Fibroblast of pulmonary artery (primary cell): ENCODE measurements at regions not wholly inside any gene's neighbourhood (a gene's known extent, or its start where the extent isn't known, plus 50 kb on each side); places are given as distances from the start of the nearest gene placed in this dataset.
A peak's percentile ranks its signal among the peaks of the same experiment; 100 is the strongest.
"Not testable (repeated sequence)": the region's sequence is repeated elsewhere in the genome, so short reads cannot be mapped to it uniquely, and the experiment has no call there.

Experiments
- DNase-seq: peaks from one replicate; pipeline ENCODE4 v3.0.0-alpha.2; 2010; ENCODE audit warnings: low read depth
- H3K4me3 ChIP-seq: replicated peaks from 2 replicates; pipeline ENCODE4 v1.5.1; 2011; ENCODE audit warnings: low read depth, mild to moderate bottlenecking, control low read depth, low read length, moderate library complexity
- CTCF ChIP-seq: IDR thresholded peaks from 2 replicates; pipeline ENCODE4 v1.5.1; 2011; ENCODE audit warnings: mild to moderate bottlenecking, control low read depth, low read length, inconsistent platforms; ENCODE audit errors: missing control alignments

DNA sequence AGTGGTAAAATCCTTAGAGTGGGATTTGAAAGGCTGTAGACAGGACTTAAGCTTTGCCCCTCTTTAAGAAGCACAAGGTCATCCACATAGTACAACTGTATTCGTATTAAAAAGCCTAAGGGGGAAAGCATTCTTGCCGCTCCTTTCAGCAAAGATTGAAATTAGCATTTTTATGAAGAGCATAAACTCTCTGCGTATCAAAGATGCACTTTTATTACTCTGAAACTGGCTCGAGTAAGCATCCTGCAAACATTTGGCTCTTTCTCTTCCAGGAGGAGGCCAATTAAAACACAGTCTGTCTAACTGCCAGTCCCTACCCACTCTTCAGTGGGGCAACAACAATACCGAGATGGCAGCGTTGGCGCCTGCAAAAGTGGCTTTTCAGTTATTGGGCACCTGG lies 192.5 kb upstream of the TPRG1 start:
- TF ChIP-seq CTCF = no peak
- DNase-seq = no peak

DNA sequence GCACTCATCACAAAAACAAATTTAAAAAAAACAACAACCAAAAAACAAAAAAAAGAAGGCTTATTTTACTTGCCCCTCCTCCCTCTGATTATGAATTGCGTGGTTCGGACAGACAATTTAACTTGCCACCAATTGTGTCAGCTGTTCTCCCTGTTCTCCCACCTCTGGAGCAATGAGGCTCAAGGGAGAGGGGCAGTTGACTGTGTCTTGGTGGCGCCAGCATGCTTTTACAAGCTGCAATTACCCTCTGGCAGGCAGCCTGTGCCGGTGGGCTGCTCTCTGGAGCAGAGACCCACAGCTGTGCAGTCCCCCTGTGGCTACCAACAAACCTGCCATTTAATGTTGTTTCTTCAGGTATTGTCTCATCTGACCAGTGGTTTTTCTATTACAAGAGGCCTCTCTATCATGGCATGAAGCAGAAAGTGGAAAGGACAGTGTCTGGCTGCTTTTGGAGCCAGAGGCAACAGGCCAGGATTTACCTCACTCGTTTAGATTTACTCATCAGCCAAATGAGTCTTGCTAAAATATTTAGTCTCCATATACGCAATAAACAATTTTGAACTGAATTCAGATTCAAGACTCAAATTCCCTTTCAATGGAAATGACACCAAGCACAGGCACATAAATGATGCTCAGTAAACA lies 192.0 kb upstream of the TPRG1 start:
- no peak for DNase-seq
- no peak overlapping the region for H3K4me3 ChIP-seq

More for the DNA sequence above, 192.5 kb upstream of the TPRG1 start:
- no peak overlapping the region for H3K4me3 ChIP-seq

GRCh38 chr3:188993181-188993580 lies 178.6 kb upstream of the TPRG1 start:
- TF ChIP-seq CTCF = no peak
- DNase-seq = no peak
- H3K4me3 ChIP-seq = no peak overlapping the region

More for the DNA sequence above, 192.0 kb upstream of the TPRG1 start:
- no peak for TF ChIP-seq CTCF

GRCh38 chr3:189001559-189001958 lies 170.2 kb upstream of the TPRG1 start:
- peak; percentile 66 for DNase-seq
- TF ChIP-seq CTCF = no peak
- no peak overlapping the region for H3K4me3 ChIP-seq

DNA sequence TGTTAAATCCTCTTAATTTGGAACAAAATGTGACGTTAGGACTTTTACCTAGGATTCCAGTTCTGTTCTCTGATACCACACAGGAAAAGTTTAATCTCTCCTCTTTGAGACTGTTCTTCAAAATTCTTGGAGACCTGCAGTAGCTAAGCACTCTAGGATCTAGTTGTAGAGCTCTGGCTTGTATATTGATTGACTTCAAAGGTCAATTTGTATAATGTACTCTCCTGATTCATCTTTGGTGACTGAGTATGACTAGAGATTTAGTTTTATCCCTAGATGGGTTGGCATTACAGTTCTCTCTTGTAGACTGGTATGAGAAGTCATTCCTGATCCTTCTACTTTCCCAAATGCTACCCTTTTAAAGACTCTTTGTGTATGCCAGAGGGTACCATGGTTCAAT lies 168.4 kb upstream of the TPRG1 start:
- no peak overlapping the region for H3K4me3 ChIP-seq
- TF ChIP-seq CTCF = no peak
- no peak for DNase-seq

DNA sequence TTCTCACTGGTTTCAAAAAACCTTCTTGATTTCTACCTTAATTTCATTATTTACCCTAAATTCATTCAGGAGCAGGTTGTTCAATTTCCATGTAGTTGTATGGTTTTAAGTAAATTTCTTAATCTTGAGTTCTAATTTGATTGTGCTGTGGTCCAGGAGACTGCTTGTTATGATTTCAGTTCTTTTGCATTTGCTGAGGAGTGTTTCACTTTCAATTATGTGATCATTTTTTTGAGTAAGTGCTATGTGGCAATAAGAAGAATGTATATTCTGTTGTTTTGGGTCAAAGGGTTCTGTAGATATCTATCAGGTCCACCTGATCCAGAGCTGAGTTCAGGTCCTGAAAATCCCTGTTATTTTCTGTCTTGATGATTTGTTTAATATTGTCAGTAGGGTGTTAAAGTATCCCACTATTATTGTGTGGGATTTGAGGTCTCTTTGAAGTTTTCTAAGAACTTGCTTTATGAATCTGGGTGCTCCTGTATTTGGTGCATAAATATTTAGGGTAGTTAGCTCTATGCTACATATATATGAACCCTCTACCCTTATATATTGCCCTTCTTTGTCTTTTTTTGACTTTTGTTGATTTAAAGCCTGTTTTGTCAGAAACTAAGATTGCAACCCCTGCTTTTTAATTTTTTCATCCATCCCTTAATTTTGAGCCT lies 158.4 kb upstream of the TPRG1 start:
- no peak overlapping the region for H3K4me3 ChIP-seq
- TF ChIP-seq CTCF = no peak
- no peak for DNase-seq

DNA sequence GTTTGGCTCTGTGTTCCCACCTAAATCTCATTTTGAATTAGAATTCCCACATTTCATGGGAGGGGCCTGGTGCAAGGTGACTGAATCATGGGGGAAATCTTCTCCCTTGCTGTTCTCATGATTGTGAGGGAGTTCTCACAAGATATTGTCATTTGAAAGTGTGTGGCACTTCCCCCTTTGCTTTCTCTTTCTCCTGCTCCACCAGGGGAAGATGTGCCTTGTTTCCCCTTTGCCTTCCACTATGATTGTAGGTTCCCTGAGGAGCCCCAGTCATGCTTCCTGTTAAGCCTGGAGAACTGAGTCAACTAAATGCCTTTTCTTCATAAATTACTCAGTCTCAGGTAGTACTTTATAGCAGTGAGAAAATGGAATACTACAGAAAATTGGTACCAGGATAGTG lies 157.2 kb upstream of the TPRG1 start:
- DNase-seq = no peak

DNA sequence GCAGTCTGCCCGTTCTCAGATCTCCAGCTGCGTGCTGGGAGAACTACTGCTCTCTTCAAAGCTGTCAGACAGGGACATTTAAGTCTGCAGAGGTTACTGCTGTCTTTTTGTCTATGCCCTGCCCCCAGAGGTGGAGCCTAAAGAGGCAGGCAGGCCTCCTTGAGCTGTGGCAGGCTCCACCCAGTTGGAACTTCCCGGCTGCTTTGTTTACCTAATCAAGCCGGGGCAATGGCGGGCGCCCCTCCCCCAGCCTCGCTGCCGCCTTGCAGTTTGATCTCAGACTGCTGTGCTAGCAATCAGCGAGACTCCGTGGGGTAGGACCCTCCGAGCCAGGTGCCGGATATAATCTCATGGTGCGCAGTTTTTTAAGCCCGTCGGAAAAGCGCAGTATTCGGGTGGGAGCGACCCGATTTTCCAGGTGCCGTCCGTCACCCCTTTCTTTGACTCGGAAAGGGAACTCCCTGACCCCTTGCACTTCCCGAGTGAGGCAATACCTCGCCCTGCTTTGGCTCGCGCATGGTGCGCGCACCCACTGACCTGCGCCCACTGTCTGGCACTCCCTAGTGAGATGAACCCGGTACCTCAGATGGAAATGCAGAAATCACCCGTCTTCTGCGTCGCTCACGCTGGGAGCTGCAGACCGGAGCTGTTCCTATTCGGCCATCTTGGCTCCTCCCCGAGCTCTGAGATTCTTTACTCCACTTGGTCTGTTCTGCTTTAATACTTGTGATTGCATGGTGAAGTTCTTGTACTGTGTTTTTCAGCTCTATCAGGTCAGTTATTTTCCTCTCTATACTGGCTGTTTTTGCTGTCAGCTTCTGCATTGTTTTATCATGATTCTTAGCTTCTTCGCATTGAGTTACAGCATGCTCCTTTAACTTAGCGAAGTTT lies 148.9 kb upstream of the TPRG1 start:
- H3K4me3 ChIP-seq, DNase-seq: not testable (repeated sequence)

More for the DNA sequence above, 157.2 kb upstream of the TPRG1 start:
- no peak for TF ChIP-seq CTCF
- no peak overlapping the region for H3K4me3 ChIP-seq
